IPS-20b (cell line): ENCODE measurements at regions not wholly inside any gene's neighbourhood (a gene's known extent, or its start where the extent isn't known, plus 50 kb on each side); places are given as distances from the start of the nearest gene placed in this dataset.

ENCODE experiments used
- H3K27ac ChIP-seq: one replicate; pipeline ENCODE4 v1.5.1; 2013; ENCODE audit warnings: low read length
- H3K27me3 ChIP-seq: 2 replicates; pipeline ENCODE4 v1.6.1; 2013; ENCODE audit warnings: mild to moderate bottlenecking, low read length, inconsistent platforms; ENCODE audit not compliant: insufficient read depth
- H3K36me3 ChIP-seq: 2 replicates; pipeline ENCODE4 v1.6.1; 2013; ENCODE audit warnings: low read depth, mild to moderate bottlenecking, inconsistent platforms, low read length, moderate library complexity; ENCODE audit not compliant: insufficient read depth
- H3K4me1 ChIP-seq: 2 replicates; pipeline ENCODE4 v1.6.1; 2013; ENCODE audit warnings: mild to moderate bottlenecking, control low read depth, inconsistent platforms, low read length, moderate library complexity; ENCODE audit not compliant: insufficient read depth
- H3K4me3 ChIP-seq: 2 replicates; pipeline ENCODE4 v1.5.1; 2013; ENCODE audit warnings: mild to moderate bottlenecking, low read length, inconsistent platforms
- H3K9ac ChIP-seq: 2 replicates; pipeline ENCODE4 v1.6.1; 2013; ENCODE audit warnings: low read depth, mild to moderate bottlenecking, inconsistent platforms, low read length, moderate library complexity
- H3K9me3 ChIP-seq: 2 replicates; pipeline ENCODE4 v1.6.1; 2013; ENCODE audit warnings: mild to moderate bottlenecking, low read depth, low read length, inconsistent platforms; ENCODE audit not compliant: insufficient read depth

GRCh38 chr11:45513821-45514340 is 151.5 kb downstream of the CHST1 start:
- Histone ChIP-seq H3K27me3 (no peaks in the 10 kb centered on the region), H3K9ac (no peak overlapping the region), H3K36me3 (no peaks in the 10 kb centered on the region), H3K4me1 (no peaks in the 10 kb centered on the region; the same call in 1 of the 2 replicates), H3K9me3 (no peaks in the 10 kb centered on the region), H3K27ac (no peak overlapping the region), H3K4me3 (no peak overlapping the region)

GRCh38 chr11:45512471-45513148 is 152.8 kb downstream of the CHST1 start:
- H3K27ac ChIP-seq, result no peak overlapping the region
- no peak overlapping the region for H3K4me3 ChIP-seq
- no peaks in the 10 kb centered on the region for H3K9me3 ChIP-seq
- no peaks in the 10 kb centered on the region for H3K4me1 ChIP-seq
- H3K36me3 ChIP-seq, result no peaks in the 10 kb centered on the region
- H3K9ac ChIP-seq, result no peak overlapping the region
- H3K27me3 ChIP-seq, result no peaks in the 10 kb centered on the region

- H3K4me1 ChIP-seq, result no peaks in the 10 kb centered on the region
- H3K4me3 ChIP-seq, result no peak overlapping the region
- H3K36me3 ChIP-seq, result no peaks in the 10 kb centered on the region
- H3K27me3 ChIP-seq, result no peaks in the 10 kb centered on the region
- H3K9ac ChIP-seq, result no peak overlapping the region
- no peak overlapping the region for H3K27ac ChIP-seq
- no peaks in the 10 kb centered on the region for H3K9me3 ChIP-seq
Observed at GRCh38 chr11:45511566-45511965, 153.9 kb downstream of the CHST1 start.

GRCh38 chr11:45507916-45508315 is 157.5 kb downstream of the CHST1 start:
- no peak overlapping the region for H3K9ac ChIP-seq
- H3K4me3 ChIP-seq, result no peak overlapping the region
- no peaks in the 10 kb centered on the region for H3K36me3 ChIP-seq
- no peaks in the 10 kb centered on the region for H3K9me3 ChIP-seq
- no peak overlapping the region for H3K27ac ChIP-seq
- no peaks in the 10 kb centered on the region for H3K4me1 ChIP-seq
- no peaks in the 10 kb centered on the region for H3K27me3 ChIP-seq

- Histone ChIP-seq H3K27ac (no peak overlapping the region), H3K4me1 (no peaks in the 10 kb centered on the region; the same call in 1 of the 2 replicates), H3K4me3 (no peak overlapping the region), H3K27me3 (no peaks in the 10 kb centered on the region), H3K9me3 (no peaks in the 10 kb centered on the region), H3K9ac (no peak overlapping the region), H3K36me3 (no peaks in the 10 kb centered on the region)
Observed at GRCh38 chr11:45503311-45503710, 162.1 kb downstream of the CHST1 start.

GRCh38 chr11:45502226-45502545 is 163.2 kb downstream of the CHST1 start:
- no peaks in the 10 kb centered on the region for H3K36me3 ChIP-seq
- no peaks in the 10 kb centered on the region; the same call in 1 of the 2 replicates for H3K4me1 ChIP-seq
- no peak overlapping the region for H3K9ac ChIP-seq
- H3K4me3 ChIP-seq, result no peak overlapping the region
- no peak overlapping the region for H3K27ac ChIP-seq
- no peaks in the 10 kb centered on the region for H3K27me3 ChIP-seq
- no peaks in the 10 kb centered on the region for H3K9me3 ChIP-seq

- Histone ChIP-seq H3K4me1 (no peaks in the 10 kb centered on the region; the same call in 1 of the 2 replicates), H3K36me3 (no peaks in the 10 kb centered on the region), H3K4me3 (no peak overlapping the region), H3K27ac (no peak overlapping the region), H3K9ac (no peak overlapping the region), H3K9me3 (no peaks in the 10 kb centered on the region), H3K27me3 (no peaks in the 10 kb centered on the region)
Observed at GRCh38 chr11:45501392-45502225, 163.8 kb downstream of the CHST1 start.

- H3K36me3 ChIP-seq, result no peaks in the 10 kb centered on the region
- H3K27ac ChIP-seq, result no peak overlapping the region
- H3K4me1 ChIP-seq, result no peaks in the 10 kb centered on the region; the same call in 1 of the 2 replicates
- H3K27me3 ChIP-seq, result no peaks in the 10 kb centered on the region
- no peak overlapping the region for H3K4me3 ChIP-seq
- no peak overlapping the region for H3K9ac ChIP-seq
- H3K9me3 ChIP-seq, result no peaks in the 10 kb centered on the region
Observed at GRCh38 chr11:45500451-45500850, 165.0 kb downstream of the CHST1 start.

- Histone ChIP-seq H3K9me3 (no peaks in the 10 kb centered on the region), H3K27me3 (no peaks in the 10 kb centered on the region)
Observed at GRCh38 chr11:45494738-45495137, 170.7 kb downstream of the CHST1 start.

GRCh38 chr11:45489281-45489905 is 176.0 kb downstream of the CHST1 start:
- Histone ChIP-seq H3K9ac (no peak overlapping the region), H3K27me3 (no peaks in the 10 kb centered on the region), H3K9me3 (no peaks in the 10 kb centered on the region), H3K36me3 (no peaks in the 10 kb centered on the region), H3K27ac (no peak overlapping the region), H3K4me3 (no peak overlapping the region), H3K4me1 (peaks cover 2% of the 10 kb centered on the region; the same call in 1 of the 2 replicates)

More at GRCh38 chr11:45494738-45495137, 170.7 kb downstream of the CHST1 start:
- H3K4me3 ChIP-seq, result no peak overlapping the region
- H3K9ac ChIP-seq, result no peak overlapping the region
- no peaks in the 10 kb centered on the region for H3K4me1 ChIP-seq
- no peaks in the 10 kb centered on the region for H3K36me3 ChIP-seq
- H3K27ac ChIP-seq, result no peak overlapping the region

- no peak overlapping the region for H3K9ac ChIP-seq
- H3K27me3 ChIP-seq, result 0 out of 2 replicates have a peak, but pooled peaks cover 3% of the 10 kb centered on the region
- no peak overlapping the region for H3K27ac ChIP-seq
- no peaks in the 10 kb centered on the region for H3K9me3 ChIP-seq
- H3K4me1 ChIP-seq, result peaks cover 2% of the 10 kb centered on the region; the same call in 1 of the 2 replicates
- H3K4me3 ChIP-seq, result no peak overlapping the region
- no peaks in the 10 kb centered on the region for H3K36me3 ChIP-seq
Observed at GRCh38 chr11:45486461-45486860, 179.0 kb downstream of the CHST1 start.
